Breast epithelium (tissue), 3 donors: ENCODE measurements at regions not wholly inside any gene's neighbourhood (a gene's known extent, or its start where the extent isn't known, plus 50 kb on each side); places are given as distances from the start of the nearest gene placed in this dataset.

Experiments used
- POLR2A ChIP-seq: fragments of 450-650 bp; IDR thresholded peaks from one replicate; pipeline ENCODE4 v1.6.1; 2016; ENCODE audit warnings: antibody characterized with exemption, mild to moderate bottlenecking, moderate library complexity
- TF ChIP-seq, protein P1 (sequence below), 3 donors: fragments of 450-650 bp; IDR thresholded peaks; one replicate each; pipeline ENCODE4 v1.5.1; 2016 to 2017; ENCODE audit warnings: antibody characterized with exemption in 3 of 3, mild to moderate bottlenecking in 3 of 3, moderate library complexity in 3 of 3

DNA sequence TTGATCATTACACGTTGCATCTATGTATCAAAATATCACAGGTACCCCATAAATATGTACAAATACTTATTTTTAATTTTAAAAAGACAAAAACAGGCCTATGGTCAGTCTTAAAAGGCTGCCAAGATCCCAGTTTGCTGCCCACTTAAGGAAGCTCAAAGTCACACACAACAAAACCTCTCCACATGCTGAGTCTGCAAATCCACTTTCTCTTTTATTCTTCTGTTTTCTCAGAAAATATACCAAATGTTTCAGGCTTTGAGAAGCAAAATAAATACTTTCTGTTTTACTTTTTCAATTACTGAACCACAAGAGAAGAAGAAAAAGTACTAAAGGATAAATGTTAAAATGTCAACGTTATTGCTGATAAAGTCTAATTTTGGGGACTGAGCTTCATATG lies 107.8 kb upstream of the MANEA start:
- TF ChIP-seq, protein P1, sequence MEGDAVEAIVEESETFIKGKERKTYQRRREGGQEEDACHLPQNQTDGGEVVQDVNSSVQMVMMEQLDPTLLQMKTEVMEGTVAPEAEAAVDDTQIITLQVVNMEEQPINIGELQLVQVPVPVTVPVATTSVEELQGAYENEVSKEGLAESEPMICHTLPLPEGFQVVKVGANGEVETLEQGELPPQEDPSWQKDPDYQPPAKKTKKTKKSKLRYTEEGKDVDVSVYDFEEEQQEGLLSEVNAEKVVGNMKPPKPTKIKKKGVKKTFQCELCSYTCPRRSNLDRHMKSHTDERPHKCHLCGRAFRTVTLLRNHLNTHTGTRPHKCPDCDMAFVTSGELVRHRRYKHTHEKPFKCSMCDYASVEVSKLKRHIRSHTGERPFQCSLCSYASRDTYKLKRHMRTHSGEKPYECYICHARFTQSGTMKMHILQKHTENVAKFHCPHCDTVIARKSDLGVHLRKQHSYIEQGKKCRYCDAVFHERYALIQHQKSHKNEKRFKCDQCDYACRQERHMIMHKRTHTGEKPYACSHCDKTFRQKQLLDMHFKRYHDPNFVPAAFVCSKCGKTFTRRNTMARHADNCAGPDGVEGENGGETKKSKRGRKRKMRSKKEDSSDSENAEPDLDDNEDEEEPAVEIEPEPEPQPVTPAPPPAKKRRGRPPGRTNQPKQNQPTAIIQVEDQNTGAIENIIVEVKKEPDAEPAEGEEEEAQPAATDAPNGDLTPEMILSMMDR (IDR thresholded peaks at IDR 0.05): no peak
- TF ChIP-seq POLR2A: no peak
